RPMI7951 (cell line): ENCODE measurements at regions not wholly inside any gene's neighbourhood (a gene's known extent, or its start where the extent isn't known, plus 50 kb on each side); places are given as distances from the start of the nearest gene placed in this dataset.
"Not testable (repeated sequence)": the region's sequence is repeated elsewhere in the genome, so short reads cannot be mapped to it uniquely, and the experiment has no call there.

ENCODE experiments used
- DNase-seq: peaks from one replicate; pipeline ENCODE4 v3.0.0-alpha.2; 2012; ENCODE audit warnings: low read depth

- no peak for DNase-seq
These were observed 119.1 kb upstream of the ADAMTS9 start for GRCh38 chr3:64806668-64807605.

GRCh38 chr3:64805978-64806377, 118.2 kb upstream of the ADAMTS9 start:
- no peak for DNase-seq

GRCh38 chr3:64805248-64805647, 117.4 kb upstream of the ADAMTS9 start:
- peak; percentile 63 for DNase-seq

- DNase-seq, result no peak
These were observed 115.7 kb upstream of the ADAMTS9 start for GRCh38 chr3:64803469-64803868.

GRCh38 chr3:64802460-64802859, 114.7 kb upstream of the ADAMTS9 start:
- DNase-seq, result no peak

GRCh38 chr3:64801856-64802255, 114.1 kb upstream of the ADAMTS9 start:
- DNase-seq, result no peak

- no peak for DNase-seq
These were observed 111.8 kb upstream of the ADAMTS9 start for GRCh38 chr3:64799606-64800005.

- no peak for DNase-seq
These were observed 110.5 kb upstream of the ADAMTS9 start for GRCh38 chr3:64798316-64798715.

GRCh38 chr3:64796607-64797399, 109.0 kb upstream of the ADAMTS9 start:
- peak; percentile 10 for DNase-seq

- no peak for DNase-seq
These were observed 104.6 kb upstream of the ADAMTS9 start for GRCh38 chr3:64792445-64792844.

GRCh38 chr3:64789111-64789510, 101.3 kb upstream of the ADAMTS9 start:
- no peak for DNase-seq

GRCh38 chr3:64783200-64783599, 95.4 kb upstream of the ADAMTS9 start:
- no peak for DNase-seq

GRCh38 chr3:64780923-64781322, 93.1 kb upstream of the ADAMTS9 start:
- DNase-seq, result not testable (repeated sequence)

GRCh38 chr3:64773137-64773536, 85.3 kb upstream of the ADAMTS9 start:
- DNase-seq, result no peak

GRCh38 chr3:64766440-64766839, 78.6 kb upstream of the ADAMTS9 start:
- no peak for DNase-seq

GRCh38 chr3:64765947-64766346, 78.1 kb upstream of the ADAMTS9 start:
- DNase-seq, result no peak

- DNase-seq, result no peak
These were observed 76.7 kb upstream of the ADAMTS9 start for GRCh38 chr3:64764386-64764929.

GRCh38 chr3:64763980-64764379, 76.2 kb upstream of the ADAMTS9 start:
- no peak for DNase-seq

GRCh38 chr3:64761729-64762128, 73.9 kb upstream of the ADAMTS9 start:
- no peak for DNase-seq

- DNase-seq, result no peak
These were observed 72.5 kb upstream of the ADAMTS9 start for GRCh38 chr3:64760258-64760657.

- no peak for DNase-seq
These were observed 72.0 kb upstream of the ADAMTS9 start for GRCh38 chr3:64759811-64760210.

GRCh38 chr3:64756398-64756986, 68.7 kb upstream of the ADAMTS9 start:
- DNase-seq, result no peak
